Skin of body (tissue), 1 donor: ENCODE measurements at regions not wholly inside any gene's neighbourhood (a gene's known extent, or its start where the extent isn't known, plus 50 kb on each side); places are given as distances from the start of the nearest gene placed in this dataset.
A peak's percentile ranks its signal among the peaks of the same experiment; 100 is the strongest.

Experiments used
- DNase-seq: peaks from one replicate; lab custom pipeline; 2025; lab: John Stamatoyannopoulos, UW

DNA sequence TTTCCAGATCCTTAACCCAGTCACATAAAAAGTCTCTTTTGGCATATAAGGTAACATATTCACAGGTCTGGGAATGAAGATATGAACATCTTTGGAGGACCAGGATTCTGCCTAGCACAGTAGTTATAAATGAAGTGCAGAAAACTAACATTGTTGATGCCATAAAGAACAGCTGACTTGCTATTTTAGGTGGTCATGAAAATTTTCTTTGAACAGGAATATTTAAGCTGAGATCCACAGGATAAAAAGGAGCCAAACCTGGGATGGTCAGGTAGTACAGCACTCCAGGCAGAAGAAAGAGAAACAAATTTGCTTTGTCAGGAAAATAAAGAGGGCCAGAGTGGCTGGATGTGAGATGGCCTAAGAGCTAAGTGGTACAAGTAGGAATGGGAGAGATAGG is 80.0 kb downstream of the CENPW start:
- DNase-seq = no peak

DNA sequence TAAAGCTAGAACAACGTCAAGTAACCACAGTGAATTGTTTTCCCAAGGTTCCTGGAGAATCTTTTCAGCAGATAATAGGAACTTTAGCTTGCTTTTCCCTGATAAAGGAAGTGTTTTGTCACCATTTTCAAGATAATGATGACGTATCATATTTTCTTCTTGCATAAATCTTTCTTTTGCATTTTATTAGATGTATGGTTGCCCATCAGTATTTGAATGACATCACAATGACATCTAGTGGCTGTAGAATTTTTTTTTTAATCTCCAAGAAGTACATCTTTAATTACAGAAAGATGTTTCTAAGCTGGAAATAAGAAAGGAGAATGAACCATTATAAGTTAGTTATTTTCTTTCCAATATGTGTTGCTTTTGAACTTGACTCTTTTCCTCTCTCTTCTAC is 83.0 kb downstream of the CENPW start:
- DNase-seq = no peak

DNA sequence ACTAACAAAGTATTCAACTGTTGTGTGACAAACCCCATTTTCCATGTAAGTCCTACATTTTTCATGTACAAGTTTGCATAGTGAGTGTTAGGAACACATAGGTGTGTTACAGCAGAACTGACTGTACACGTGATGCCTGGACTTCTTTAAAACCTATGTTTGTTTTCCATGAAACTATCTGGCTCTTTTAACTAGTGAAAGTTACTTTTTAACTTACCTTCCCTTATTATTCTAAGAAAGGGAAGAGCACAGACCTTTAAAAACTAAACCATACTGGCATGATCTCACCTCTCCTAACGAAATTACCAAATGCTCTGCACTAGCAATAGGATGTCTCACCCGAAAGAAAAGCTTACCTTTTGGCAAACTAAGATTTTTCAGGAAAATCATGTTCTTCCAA is 87.8 kb downstream of the CENPW start:
- no peak for DNase-seq

DNA sequence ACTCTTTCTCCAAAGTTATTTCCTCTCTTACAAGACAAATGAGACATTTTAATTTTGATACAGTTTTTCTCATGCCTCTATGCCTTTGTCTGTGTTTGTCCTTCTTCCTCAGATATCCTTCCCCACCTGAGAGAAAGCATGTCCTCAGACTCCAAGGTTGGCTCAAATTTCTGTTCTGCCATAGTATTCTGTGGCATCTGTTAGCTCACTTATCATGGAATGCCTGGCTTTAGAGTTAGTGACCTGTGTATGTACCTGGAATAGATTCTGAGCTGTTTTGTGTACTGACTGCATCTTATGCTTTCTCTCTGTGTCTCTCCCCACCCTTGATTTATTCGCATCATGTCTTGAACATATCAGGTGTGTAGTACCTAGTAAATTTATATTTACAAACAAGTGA is 90.0 kb downstream of the CENPW start:
- no peak for DNase-seq

DNA sequence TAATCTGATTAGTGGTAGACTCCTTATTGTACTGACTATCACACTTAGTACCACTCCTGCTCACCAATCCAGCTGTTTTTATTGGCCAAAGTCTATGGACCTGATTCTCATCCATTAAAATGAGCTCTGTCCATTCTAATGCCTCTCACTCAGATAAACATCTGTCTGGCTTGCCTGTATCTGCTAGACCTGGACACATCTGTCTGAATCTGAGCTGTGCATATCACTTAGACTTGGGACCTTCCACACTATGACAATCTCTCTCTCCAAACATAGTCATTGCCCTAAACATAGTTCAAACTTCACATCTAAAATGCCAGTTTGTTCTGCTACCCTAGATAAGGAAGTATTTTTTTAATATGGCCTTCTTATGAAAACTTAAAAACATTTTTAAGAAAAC is 92.6 kb downstream of the CENPW start:
- no peak for DNase-seq

DNA sequence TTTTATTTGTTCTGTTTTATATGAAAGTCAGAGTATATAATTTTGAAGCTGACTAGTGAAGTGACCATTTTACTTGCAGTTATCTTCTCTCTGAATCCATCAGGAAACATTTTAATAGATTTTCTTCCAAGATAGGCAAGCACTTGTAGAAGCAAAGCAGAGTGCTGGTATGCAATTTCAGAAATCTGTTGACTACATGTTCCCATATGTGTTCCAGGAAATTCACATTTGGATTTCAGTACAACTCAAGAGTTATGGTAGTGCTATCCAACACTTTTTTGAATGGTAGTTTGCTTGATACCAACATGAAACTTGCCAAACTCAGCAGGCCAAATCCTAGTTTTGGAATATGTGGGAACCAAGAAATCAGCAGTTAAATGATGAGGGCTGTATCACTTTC is 94.0 kb downstream of the CENPW start:
- DNase-seq = no peak

DNA sequence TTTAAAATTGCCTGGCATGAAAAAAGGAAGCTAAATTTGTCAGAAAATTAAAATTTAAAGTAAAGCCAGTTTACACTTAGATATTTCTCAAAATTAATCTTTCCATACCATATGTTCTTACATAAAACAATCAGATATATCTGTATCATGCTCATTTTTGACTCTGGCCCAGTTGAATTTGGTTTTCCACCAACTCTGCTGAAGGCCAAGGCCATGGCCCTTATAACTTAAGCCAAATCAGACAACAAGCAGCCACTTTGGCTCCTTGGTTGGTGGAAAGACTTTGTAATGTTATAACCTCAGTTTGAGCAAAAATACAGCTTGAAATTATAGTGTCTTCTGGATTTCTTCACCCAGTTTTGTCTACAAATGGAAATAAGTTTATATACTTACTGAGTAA is 97.3 kb downstream of the CENPW start:
- no peak for DNase-seq

DNA sequence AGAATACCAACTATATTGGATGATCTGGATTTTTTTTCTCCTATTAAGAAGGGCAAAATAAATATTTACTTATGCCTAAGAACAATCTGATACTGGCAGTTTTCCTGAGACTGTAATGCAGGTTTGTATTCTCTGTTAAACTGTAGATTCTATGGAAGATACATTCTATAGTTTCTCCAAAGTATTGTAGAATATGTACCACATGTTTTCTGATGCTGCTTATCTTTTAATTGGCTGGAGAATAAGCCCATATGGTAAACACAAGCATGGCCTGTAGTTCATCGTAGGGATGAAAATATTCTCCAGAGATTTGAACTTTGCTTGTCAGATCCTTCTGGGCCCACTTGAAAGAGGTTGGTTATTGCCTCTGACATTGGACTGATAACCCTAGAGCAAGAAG is 99.1 kb downstream of the CENPW start:
- DNase-seq = peak; percentile 15

DNA sequence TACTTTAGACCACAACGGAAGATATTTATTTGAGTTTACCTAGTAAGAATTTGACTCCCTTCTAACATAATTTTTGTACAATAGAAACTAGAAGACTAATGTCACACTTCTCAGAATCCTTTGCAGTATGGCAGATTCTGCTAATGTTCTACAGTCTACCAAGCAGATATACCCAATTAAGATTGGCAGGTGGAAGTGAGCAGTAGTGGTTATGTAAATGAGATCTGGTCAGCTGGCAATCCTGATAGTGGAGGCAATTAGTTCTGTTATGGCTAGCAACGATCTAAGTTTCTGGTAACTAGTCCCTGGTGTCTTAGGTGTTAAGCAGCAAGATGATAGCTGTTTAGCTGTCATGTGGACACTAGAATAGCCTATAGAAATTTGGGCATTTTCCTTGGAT is 101.0 kb downstream of the CENPW start:
- DNase-seq = no peak

DNA sequence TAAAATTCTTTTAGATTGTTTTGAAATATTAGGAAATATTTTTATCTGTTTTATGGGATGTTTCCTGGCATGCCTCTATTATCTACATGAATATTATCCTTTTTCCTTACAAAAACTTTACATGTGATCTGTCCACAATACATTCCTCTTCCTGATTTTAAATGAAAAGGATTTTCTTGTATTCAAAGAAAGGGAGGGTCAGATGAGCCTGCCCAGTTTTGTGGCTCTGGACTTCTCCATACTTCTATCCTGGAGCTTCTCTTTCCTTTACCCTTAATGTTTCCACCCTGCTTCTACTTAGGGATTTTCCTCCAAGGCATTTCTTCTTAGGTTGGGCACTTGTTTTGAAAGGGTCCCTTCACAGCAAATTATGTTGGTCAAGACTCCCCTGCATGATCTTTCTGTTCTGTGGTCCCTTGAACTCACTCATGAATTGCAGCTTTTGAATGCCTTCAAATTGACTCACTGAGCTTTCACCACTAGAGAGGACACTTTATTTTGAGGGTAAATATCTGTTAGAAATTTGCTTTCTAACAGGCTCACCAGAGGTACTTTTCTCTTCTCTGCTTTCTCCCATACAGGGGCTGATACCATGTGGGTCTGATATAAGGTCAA is 104.9 kb downstream of the CENPW start:
- DNase-seq = no peak

DNA sequence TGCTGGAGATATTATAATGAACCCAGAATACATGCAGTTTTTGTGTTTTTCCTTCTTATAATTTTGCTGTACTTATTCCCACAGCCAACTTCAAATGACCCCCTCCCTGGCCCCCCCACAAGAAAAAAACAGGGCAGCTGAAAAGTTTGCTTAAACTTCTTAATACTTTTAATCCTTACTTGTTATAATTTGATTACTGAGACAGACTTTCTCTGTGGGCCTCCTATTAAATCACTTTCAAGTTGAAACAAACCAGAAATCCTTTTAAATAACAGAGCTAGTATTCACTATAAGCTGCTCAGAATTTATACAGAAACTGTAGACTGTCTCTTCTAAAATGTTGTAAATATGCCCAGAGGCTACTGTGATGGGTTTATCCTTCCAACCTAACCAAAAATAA is 106.3 kb downstream of the CENPW start:
- no peak for DNase-seq

DNA sequence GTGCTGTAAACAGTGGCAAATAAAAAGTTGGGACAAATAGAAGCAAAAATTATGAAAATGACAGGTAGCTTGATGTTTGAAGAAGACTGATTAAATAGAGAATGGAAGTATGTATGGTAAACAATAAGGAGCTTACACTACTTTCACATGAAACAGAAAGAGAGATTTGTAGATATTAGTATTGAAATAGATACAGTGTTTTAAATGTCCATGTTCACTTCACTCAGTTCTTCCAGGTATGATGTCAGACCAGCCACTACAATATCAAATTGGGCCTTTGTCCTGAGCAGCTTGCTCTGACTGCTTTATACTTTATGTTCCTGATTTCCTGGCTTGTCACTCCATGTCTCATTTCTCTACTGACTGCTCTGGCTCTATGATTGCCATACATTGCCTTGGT is 107.5 kb downstream of the CENPW start:
- no peak for DNase-seq

DNA sequence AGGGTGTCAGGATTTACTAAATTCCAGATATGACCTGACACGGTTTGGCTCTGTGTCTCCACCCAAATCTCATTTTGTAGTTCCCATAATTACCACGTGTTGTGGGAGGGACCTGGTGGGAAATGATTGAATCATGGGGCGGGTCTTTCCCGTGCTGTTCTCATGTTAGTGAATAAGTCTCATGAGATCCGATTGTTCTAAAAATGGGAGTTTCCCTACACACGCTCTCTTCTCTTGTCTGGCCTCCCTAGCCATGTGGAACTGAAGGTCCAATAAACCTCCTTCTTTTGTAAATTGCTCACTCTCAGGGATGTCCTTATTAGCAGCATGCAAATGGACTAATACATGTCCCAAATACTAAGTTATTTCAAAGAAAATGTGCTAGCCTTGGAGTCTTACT is 121.1 kb downstream of the CENPW start:
- DNase-seq = no peak

DNA sequence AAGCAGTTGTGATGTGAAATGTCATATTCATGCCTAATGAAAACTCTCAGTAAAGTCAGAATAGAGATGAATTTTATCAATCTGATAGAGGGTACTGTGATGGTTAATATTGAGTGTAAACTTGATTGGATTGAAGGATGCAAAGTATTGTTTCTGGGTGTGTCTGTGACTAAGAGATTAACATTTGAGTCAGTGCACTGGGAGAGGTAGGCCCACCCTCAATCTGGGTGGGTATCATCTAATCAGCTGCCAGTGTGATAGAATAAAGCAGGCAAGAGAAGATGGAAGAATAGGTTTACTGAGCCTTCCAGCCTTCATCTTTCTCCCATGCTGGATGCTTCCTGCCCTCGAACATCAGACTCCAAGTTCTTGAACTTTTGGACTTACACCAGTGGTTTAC is 124.3 kb downstream of the CENPW start:
- DNase-seq = no peak

DNA sequence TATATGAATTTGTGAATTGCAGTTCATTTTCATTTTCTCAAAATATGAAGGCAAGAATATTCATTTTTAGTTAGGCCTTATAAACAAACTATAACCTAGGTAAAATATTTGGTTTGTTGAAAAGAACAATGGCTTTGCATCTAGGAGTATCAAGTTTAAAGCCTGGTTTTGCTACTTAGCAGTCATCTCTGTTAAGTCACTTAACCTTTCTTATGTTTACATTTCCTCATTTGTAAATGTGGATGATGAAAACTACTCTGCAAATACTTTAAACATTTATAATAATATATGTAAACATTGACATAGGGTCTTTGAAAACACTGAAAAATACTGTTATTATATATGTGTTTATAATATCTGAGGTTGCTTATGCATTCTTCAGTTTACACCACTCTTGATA is 135.5 kb downstream of the CENPW start:
- DNase-seq = no peak

DNA sequence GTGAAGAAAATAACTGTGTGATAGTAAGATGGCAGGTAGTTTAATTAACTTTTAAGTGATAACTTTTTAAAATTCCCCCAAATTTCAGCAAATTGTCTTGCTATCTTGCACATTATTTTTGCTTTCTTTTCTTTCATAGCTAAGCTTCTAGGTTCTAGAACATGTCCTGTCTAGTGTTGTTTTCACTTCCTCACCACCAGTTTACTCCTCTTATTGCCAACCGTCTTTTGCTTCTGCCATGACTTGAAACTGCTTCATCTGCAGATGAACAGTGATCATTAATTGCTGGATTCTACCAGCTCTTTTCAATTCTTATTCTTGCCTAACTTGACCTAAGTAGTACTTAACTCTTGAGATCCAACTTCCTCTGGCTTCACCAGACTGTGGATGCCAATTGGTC is 137.8 kb downstream of the CENPW start:
- no peak for DNase-seq

DNA sequence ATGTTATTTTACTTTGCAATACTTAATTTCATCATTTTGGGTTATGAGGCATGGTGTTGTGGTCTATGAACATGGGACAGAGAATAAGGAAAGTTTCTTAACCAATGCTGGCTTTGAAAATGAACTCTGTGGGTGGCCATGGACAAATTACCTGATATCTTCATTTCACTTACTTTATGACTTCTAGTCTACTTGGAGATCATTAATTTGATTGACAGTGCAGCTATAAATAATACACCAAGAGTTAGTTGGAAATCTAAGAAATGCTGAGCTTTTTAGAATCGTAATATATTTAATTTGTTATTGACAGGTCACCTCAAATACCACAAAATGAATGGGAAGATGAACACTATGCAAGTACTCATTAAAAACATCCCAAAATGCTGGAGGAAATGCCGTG is 140.4 kb downstream of the CENPW start:
- DNase-seq = no peak

DNA sequence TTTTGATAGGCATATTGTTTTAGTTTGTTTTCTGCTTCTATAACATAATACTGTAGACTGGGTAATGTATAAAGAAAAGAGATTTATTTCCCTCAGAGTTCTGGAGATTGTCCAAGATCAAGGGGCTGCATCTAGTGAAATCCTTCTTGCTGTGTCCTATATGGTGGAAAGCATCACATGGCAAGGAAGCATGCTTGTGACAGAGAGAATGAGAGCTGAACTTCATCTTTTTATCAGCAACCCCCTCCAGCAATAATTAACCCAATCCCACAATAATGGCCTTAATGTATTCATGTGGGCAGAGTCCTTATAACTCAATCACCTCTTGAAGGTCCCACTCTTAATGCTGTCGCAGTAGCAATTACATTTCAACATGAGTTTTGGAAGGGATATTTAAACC is 141.4 kb downstream of the CENPW start:
- DNase-seq = no peak

DNA sequence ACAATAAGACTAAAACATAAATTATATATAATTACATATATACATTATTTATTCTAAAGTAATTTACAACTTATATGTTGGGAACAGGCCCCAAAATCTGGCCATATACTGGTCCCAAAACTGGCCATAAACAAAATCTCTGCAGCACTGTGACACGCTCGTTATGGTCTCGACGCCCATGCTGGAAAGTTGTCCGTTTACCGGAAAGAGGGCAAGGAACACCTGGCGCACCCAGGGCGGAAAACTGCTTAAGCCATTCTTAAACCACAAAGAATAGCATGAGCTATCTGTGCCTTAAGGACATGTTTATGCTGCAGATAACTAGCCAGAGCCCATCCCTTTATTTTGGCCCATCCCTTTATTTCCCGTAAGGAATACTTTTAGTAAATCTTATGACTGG is 164.9 kb downstream of the CENPW start:
- no peak for DNase-seq

DNA sequence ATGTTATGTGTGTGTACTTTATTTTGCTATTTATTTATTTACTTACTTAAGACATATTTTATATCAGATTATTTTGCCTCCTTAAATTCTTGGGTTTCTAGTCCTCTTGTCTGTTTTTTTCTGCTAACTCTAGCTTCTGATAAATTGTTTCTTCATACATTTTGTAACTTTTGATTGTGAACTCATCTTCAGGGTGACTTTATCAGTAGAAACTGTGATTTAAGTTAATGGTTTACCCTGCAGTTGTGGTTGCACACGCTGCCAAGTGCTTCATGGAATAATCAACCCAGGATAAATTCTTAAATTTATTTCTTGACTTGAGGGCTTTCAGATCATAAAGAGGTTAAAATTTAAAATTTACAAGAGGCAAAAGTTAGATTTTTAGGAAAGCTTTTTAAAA is 173.3 kb downstream of the CENPW start:
- DNase-seq = no peak

DNA sequence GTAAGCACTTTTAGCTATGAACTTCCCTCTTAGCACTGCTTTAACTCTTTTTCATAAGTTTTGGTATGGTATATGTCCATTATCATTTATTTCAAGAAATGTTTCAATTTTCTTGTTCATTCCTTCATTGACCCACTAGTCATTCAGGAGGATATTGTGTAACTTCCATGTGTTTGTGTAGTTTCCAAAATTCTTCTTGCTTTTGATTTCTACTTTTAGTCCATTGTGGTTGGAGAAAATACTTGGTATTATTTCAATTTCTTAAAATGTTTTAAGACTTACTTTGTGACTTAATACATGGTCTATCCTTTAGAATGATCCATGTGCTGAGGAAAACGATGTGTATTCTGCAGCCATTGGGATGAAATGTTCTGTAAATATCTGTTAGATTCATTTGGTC is 176.5 kb downstream of the CENPW start:
- DNase-seq = no peak

DNA sequence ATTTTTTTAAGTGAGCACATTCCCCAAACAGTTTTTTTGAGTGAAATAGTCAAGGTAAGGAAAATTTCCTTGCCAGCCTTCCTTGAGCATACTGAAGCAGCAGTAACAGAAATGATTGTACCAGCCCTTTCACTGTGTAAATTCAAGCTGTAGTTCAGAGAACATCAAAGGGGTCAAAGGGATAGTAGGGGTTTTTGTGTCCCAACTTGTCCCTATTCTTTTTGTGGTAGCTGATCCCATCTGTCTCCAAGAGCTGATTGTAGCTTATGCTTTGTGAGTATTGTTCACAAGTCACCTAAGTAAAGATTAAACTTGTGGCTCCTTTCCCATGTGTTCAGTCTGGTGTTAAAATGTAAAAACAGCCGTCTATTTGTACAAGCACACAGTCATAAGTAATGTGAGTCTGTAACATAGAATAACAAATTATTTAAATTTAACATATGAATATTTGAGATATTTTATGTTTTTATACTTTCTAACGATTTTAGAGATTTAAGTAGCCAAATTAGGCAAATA is 185.0 kb downstream of the CENPW start:
- DNase-seq = no peak

DNA sequence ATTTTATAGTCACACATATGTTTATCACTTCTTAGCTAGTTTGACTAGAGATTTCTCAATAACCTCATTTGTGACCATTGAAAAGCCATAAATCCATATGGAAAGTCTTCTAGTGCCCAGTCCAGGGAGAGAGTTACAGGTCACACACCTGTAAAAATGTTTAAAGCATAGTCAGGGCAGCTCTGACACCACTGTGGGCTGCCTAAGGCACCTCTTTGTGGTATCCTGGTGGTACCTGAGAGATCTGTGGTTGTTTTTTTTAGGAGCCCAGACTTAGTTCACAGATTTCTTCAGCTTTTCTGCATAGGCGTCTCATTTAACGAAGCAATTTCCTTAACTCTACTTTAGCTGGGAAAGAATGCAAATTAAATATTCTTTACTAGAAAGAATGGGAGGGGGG is 186.6 kb downstream of the CENPW start:
- no peak for DNase-seq

DNA sequence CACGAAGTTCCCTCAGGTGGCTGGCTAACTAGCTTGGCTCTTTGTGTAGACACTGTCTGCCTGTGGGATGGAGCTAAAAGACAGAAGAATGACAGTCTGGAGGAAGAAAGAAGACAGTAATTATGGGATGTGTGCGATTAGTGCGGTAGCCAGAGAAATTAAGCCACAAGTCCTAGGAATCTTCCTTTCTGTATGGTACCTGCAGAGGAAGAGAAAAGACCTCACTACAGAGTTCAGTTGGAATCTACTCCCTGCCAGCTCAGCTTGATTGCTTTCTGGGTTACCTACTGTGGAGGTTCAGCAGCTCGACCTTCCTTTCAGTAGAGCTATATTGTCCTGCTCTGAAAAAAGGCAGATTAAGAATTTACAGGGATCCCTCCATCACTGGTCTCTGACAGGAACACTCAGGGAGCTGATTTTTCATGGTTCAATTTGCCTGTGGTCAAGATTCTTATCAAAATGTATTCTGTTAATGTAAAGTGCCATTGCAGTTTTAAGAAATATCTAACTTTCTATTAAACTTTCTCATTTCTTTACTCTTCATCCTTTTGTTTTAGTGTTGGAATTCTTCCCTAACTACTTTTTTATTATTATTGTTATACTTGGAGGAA is 187.2 kb downstream of the CENPW start:
- no peak for DNase-seq
